Stimulated activated naive CD4-positive, alpha-beta T cell (primary cell): ENCODE measurements at regions not wholly inside any gene's neighbourhood (a gene's known extent, or its start where the extent isn't known, plus 50 kb on each side); places are given as distances from the start of the nearest gene placed in this dataset.
"Not testable (repeated sequence)": the region's sequence is repeated elsewhere in the genome, so short reads cannot be mapped to it uniquely, and the experiment has no call there.

ENCODE experiments used
- DNase-seq, 6 experiments: peaks; one replicate each; lab custom pipeline; 2025; lab: John Stamatoyannopoulos, UW

DNA sequence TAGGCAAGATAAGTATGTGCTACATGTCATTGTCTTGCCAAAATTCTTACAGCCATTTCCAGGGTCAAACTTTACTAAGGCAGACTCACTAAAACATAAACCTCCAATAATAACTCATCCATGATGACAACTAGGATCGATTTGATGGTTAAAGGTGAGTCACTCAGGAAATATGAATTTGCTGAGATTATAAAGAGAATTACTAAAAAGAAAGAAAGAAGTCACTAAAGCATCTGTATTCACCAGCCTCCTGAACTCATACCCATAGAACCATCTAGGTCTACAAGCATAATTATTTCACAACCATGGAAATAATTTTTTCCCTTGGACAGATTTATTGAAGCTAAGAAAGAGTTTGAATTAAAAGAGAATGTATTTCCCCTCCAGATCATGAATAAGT, 258.6 kb downstream of the TLE1 start:
- DNase-seq: no peak

DNA sequence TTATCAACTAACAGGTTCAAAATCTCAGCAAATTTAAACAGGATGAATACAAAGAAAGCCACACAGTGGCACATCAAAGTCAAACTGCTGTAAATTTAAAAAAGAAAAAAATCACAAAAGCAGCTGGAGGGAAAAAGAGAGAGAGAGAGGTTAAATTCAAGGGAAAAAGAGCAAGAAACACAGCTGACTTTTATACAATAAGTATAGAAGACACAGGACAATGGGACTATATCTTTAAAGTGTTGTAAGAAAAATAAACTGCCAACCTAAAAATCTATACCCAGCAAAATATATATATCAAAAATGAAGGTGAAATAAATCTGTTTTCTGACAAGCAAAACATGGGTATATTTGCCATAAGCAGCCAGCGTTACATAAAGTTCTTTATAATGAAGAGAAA, 261.5 kb downstream of the TLE1 start:
- DNase-seq: no peak

DNA sequence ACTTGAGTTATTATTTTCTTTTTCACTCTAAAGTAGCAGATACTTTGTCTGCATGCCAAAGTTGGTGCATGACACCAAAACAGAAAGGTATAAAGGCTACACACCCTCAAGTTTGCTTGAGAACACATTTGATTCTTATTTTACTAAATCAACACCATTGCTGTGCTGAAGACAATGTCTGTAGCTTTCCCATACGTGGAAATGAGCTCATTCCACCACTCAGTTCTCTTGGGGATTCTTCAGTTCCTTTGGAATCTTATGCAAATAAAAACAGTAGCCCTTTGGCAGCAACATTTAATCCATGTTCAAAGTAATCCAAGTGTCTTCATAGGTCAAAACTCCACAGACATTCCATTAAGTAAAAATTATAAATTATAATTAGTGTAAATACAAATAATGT, 264.9 kb downstream of the TLE1 start:
- no peak for DNase-seq

DNA sequence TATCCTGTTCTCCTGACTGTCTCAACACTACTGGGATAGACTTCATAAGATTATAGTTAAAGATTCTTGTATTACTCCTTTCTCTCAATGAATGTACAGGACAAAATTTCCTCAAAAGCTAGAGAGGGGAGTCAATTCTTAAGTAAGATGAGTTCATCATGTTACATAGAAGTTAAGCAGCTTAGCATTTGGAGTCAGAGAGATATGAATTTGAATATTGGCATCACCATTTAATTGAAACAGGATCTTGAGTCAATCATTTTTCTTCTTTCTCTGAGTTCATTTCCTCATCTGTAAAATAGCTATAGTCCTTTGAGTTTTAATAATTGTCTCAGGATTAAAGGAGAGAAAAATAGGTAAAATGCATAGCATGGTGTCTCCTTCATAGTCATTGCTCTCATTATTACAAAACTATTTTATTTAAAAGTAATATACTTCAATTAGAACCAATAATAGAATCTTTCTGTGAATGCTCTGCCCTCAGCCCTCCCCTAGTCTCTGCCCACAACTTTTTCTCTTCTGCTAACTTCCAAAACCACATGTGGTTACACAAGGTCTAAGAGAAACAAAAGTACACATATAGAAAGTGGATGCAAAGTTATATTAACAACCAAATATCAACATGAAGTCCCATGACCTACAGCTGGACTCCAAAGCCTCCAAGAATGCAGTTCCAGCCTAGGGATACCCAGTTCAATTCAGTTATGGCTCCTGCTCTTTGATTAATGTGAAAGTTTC, 265.6 kb downstream of the TLE1 start:
- no peak for DNase-seq

DNA sequence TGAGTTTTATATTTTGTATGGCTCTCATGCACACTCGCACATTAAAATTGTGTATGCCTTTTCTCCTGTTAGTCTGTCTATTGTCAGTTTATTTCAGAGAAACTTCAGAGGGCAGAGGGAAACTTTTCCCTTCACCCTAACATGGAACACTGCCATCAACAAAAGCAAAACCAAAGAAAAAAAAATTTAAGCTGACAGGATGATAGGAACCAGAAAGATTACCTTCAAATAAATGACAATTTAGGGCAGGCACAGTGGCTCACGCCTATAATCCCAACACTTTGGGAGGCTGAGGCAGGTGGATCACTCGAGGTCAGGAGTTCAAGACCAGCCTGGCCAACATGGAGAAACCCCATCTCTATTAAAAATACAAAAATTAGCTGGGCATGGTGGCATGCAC, 268.3 kb downstream of the TLE1 start:
- DNase-seq: not testable (repeated sequence)

DNA sequence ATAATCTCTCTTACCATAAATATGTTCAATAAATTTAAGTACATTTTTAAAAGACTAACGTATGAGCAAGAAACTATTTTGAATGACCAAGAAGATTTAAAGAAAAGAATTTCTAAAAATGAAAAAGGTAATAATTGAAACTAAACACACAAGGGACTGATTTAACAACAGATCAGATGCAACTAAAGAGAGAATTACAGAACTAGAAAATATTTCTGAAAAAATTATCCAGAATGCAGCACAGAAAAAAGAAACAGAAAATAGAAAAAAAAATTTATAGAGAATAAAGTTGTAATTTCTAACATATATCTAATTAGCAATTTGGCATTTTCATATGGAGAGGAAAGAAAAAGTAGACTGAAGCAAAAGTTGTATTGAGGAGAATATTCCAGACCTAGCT, 269.3 kb downstream of the TLE1 start:
- no peak for DNase-seq

DNA sequence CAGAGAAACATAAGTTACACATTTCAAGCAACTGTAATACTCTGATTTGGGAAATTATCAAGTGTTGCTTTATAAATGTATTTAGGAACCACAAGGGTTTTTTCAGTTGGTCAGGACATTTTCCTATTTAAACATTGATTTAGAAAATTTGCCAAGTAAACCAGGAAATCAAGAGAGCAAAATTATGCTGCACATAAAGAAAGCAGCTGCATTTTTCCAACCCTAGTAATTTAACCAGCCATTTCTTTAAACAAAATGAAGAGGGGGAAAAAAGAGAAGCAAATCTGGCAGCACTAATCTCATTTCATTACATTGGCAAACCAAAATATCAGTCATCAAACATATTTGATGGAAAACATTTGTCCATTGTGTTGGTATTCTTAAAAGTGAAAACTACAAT, 271.4 kb downstream of the TLE1 start:
- no peak for DNase-seq

DNA sequence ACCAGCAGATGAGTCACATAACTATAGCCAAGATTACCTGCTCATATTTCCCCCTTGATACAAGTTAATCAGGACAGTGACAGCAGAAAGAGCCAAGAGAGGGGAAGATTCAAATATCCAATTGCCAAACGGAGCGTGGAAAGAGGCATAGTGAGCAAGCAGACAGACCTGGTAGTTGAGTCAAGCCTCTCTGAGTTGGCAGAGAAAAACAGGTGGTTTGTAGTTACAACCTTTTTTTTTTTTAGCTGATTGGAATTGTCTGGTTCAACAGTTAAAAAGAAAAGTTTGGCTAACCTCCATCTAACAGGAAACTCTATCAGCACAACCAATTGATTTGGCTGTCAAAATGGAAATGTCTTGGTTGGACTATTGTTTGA, 272.1 kb downstream of the TLE1 start:
- DNase-seq: no peak

DNA sequence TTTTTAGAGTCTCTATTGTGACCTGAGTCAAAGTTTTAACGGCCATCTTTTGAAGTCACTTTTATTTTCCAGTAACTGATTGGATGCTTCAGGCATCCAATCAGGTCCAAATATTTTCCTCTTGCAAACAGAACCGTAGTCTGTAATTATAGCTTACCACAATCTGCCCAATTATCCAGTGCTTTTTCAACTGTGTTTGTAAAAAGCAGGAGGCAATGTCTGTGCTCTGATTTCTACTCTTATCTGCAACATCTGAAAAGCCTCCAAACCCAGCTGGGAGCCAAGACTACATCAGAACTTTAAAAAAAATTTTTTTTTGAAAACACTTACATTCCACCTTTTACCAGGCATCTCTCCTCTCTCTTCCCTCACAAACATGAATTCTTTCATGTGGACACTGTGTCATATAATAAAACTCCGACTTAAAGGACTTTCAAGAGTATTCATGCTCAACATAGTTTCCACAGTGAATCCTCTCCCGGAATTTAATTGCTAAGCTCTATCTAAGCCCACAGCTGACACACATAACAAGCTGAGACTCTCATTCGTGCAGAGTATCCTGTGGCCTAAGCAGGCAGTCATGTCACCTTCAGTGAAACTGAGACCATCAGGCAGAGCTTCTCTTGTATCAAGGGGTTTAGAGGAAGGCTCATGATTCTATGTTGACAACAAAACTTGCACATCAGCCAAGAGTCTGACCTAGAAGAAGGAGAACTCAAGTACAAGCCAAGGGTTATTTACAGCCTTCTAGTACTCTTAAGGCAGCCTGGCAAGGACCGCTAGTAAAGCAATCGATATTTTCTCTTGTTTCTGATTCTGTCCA, 272.7 kb downstream of the TLE1 start:
- DNase-seq: no peak

DNA sequence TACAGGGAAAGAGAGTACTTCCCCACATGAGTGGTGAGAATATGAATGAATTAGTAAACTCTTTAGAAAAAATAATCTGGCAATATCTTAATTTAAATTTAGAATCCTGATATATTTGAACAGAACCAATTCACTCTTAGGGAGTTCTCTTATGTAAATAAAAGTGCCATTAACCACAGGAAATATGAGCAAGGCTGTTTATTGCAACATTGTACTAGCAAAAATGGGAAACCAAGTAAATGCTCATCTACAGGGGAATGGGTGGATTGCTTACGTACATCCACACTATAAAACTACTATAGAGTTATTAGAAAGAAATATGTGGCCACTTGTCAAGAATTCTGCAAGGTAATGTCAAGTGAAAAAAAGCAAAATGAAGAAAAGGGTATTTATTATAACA, 274.5 kb downstream of the TLE1 start:
- no peak for DNase-seq

DNA sequence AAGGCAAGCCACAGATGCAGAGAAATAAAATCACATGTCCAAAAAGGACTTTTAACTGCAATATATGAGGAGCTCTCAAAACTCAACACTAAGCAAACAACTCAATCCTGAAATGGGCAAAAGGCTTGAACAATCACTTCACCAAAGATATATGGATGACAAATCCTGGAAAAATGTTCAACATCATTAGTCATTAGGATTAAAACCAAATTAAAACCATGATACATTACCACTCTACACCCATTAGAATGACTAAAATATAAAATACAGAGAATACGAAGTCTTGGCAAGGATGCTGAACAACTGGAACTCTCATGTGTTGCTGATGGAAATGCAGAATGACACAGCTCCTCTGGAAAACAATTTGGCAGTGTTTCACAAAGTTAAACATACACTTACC, 277.4 kb downstream of the TLE1 start:
- DNase-seq: no peak

DNA sequence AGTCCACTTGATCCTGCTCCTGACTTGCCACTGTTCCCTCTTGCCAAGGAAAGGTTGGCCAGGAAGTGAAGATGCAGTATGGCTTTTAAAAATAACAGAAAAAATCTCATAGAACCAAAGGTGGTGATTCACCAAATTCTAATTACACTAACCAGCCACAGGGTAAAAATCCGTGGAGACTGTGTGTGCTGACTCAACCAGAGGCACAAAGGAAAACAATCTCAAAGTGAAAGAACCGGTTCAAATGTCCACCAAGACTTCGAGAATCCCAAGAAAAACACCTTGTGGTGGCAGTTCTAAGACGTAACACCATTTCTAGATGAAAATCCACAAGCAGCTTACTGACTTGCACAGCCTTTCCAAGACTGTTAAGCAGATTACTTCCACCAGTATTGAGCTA, 279.1 kb downstream of the TLE1 start:
- no peak for DNase-seq

DNA sequence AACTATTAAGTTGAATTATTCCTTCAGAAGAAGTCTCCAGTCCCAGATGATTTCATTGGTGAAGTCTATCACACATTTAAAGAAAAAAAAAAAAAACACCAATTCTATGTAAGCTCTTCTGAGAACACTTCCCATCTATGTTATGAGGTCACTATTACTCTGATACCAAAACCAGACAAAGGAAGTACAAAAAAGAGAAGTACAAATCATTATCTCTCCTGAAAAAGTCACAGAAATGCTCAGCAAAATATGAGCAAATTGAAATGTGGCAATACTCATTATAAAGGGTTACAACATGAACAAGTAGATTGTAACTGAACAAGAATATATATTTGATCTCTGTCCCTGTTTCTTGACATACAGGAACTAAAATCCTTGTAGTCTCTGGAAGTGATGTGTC, 280.4 kb downstream of the TLE1 start:
- DNase-seq: no peak

DNA sequence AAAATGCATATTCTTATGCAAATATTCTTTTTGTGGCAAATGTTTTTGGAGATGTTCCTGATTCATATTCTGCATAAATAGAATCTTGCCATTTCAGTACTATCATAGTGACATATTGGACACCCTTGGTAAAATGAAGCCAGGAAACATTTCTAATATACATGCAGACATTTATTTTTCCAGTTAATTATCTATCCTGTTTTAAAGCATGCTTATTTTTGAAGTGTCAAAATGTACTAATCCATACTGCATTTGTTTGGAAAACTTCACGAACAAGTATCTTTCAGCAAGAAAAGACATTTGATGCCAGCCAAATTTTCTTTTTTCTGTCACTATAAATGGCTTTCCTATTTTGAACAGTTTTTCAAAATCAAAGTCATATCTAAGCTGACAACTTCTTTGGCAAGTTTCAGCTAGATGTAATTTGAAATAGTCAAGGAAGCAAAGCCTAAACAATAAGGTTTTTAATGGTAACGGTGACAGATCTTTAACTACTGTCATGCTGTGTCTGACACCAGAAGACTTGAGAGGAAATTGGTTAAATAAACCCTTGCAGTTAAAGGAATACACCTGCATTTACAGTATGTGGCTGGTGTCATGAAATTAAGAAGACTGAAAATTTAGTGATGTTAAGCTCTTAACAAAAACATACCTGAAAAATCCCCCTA, 284.3 kb downstream of the TLE1 start:
- no peak for DNase-seq

DNA sequence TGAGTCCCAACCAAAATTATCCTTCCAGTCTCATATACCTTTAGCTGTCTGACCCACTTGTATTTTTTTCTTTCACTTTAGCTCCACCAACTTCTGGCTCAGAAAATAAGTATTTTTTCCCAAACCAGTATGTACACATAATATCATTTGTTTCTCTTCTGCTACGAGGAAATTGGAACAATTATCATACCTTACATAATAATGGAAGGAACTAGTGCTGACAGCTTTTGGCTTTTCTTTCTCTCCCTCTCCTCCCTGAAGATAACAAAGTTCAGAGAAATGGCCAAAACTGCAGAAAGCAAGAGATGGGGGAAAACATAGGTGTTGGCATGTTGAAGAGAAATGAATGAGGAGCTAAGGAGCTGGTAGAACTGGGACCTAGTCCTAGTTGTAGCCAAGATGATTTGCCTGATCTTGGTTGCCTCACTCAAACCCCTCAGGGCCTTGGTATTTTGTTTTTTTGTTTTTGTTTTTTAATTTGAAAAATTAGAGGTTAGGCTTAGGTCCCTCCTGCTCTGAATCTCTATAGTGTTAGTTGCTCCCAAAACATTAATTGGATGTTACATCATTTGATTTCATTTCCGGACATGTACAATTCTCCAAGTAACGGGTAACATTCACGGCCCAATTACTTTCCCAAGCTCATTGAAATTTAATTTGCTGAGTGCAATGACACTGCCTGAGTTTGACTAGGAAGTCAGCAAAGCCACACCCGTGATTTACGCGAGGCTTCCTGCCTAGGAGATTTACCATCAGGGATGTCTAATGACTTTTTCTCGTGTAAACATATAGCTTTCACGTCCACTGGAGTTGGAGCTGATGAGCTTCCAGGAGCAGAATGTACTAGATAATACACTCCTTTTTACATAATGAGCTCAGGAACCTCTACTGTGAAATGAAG, 291.6 kb downstream of the TLE1 start:
- no peak for DNase-seq

DNA sequence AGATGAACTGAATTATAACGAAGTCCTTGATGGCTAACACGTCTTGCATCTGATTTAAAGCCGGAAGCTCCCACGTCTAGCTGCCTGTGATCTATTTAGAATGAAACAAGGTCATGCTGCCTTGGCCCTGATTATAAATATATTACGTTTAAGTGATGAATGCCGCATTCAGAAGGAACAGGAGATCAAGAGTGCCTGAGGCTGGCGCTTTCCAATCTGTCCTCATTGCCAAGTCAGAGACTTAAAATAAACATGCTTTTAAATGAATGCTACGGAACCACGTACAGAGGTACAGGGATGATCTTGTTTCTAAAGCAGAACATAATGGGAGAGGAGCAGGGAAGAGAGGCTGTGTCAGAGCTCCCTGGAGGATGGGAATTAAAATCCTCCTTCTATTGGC, 292.8 kb downstream of the TLE1 start:
- DNase-seq: no peak

DNA sequence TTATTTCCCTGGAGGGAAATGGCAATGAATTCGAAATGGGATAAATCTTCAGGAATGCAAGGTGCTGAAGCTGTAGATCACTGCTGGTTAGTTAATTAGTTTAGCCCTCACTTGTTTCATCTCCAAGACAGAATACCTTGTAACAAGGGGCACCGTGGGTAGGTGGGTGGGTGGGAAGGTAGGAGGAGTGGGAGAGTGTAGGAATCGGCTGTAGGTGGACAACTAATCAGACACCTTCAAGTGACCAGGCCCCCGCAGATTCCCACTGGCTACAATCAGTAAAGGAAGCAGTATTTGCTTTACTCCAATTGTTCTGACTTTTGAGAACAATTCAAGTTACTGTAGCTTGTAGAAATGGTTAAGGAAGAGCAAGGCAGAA, 293.7 kb downstream of the TLE1 start:
- DNase-seq: no peak

DNA sequence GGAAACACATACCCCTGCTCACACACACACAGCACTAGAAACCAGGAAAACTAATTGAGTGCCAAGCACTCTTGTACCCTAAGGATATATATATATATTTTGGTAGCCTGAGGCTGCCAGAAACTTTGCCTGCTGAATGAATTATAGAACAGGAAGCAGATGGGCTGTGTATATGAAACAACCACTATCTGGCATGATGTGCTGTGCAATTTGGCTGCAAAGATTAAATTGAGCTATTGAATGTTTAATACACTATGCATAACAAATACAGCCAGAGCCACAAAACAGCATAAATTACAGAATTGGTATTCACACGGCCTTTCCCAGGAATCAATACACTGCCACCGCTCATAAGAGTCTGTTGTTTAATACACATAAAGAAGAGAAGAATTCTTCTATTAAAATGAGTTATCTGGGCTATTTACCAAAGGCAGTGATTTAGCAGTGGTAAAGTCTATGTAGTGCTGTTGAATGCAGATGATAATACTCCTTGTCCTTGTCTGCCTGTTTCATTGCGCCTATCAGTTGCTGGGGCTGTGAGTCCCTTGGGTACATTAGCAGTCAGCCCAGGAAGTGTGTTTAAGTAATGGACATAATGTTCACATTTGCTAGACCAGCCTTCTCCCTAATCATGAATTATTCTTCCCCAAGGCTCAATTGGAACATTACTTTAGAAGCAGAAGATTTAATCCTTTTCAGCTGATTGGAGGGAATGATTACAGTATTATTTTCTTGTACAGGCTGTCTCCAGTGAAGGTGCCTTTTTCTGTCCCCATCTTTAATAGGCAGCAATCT, 294.3 kb downstream of the TLE1 start:
- no peak for DNase-seq

DNA sequence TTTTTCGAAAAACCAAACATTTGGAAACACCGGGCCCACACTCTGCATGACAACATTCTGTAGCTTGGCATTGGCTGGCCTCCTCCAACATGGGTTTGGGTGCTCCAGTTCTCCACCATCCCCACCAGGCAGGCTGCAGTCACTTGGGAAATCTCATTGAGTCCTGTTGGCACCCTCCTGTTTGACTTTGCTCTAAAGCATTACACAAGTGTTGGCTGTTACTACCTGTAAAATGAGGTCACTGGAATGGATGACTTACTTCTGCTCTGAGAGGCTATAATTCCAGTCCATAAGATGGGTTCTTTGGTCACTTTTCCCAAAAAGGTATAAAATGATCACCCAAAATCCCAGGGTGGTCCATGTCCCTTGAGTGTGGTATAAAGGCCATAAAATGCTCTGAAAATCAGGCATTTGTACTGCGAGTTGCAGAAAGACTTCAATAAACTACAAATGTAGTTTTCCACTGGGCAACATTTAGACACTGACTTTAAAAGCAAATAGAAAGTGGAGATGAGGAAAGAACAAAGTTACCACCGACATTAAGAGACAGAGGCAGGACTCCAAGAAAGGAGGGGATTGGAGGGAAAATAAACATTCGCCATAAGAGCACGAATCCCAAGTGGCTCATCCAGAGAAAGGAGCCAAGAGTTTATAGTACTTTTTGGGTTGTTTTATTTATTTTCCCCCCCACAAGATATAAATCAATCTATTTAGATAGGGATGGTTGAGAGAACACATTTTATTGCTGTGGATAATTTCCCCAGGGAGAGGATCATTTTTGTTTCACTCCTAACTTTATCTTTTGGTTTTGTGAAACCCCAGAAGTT, 295.1 kb downstream of the TLE1 start:
- DNase-seq: no peak

DNA sequence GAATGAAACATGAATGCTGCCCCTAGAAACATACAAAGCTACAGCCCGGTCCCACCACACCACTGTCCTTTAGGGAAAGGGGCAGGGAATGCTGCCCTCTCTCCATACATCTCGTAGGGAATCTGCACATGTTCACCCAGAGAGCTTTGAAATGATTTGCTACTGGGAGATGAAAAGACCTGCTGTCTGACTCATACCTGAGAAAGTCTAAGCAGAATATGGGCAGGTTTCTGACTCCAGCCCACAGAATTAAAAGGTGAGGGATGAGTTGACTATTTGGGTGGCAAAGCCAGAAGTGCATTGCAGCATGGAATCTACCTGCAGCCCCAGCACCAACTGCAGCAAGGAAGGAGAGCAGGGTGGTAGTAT, 297.9 kb downstream of the TLE1 start:
- DNase-seq: no peak
